Adrenal gland (tissue), 5 donors: ENCODE measurements at regions not wholly inside any gene's neighbourhood (a gene's known extent, or its start where the extent isn't known, plus 50 kb on each side); places are given as distances from the start of the nearest gene placed in this dataset.

ENCODE experiments used
- CTCF ChIP-seq, 6 experiments: fragments of 450-650 bp in 4 of 6; fragments of 200-600 bp in 2 of 6; sonication (generic) in 1 of 6; IDR thresholded peaks; 1 replicate in 5 of 6; 2 replicates in 1 of 6; pipeline versions ENCODE4 v1.5.1 to v1.8.0; 2016 to 2021; ENCODE audit warnings: antibody characterized with exemption in 6 of 6, mild to moderate bottlenecking in 2 of 6, moderate library complexity in 1 of 6
- POLR2A ChIP-seq, 2 donors: fragments of 450-650 bp; IDR thresholded peaks; one replicate each; pipeline ENCODE4 v1.6.1; 2017; ENCODE audit warnings: antibody characterized with exemption in 2 of 2, mild to moderate bottlenecking in 2 of 2, moderate library complexity in 1 of 2
- donor health status: DM: no; HTN: no; CAD: no.

GRCh38 chrX:20796450-20796849 is 529.7 kb upstream of the RPS6KA3 start:
- TF ChIP-seq CTCF (IDR thresholded peaks at IDR 0.05), result no peak
- TF ChIP-seq POLR2A (IDR thresholded peaks at IDR 0.05), result no peak
